ENCODE measurements at regions not wholly inside any gene's neighbourhood (a gene's known extent, or its start where the extent isn't known, plus 50 kb on each side); places are given as distances from the start of the nearest gene placed in this dataset.

- TF ChIP-seq, protein P1, sequence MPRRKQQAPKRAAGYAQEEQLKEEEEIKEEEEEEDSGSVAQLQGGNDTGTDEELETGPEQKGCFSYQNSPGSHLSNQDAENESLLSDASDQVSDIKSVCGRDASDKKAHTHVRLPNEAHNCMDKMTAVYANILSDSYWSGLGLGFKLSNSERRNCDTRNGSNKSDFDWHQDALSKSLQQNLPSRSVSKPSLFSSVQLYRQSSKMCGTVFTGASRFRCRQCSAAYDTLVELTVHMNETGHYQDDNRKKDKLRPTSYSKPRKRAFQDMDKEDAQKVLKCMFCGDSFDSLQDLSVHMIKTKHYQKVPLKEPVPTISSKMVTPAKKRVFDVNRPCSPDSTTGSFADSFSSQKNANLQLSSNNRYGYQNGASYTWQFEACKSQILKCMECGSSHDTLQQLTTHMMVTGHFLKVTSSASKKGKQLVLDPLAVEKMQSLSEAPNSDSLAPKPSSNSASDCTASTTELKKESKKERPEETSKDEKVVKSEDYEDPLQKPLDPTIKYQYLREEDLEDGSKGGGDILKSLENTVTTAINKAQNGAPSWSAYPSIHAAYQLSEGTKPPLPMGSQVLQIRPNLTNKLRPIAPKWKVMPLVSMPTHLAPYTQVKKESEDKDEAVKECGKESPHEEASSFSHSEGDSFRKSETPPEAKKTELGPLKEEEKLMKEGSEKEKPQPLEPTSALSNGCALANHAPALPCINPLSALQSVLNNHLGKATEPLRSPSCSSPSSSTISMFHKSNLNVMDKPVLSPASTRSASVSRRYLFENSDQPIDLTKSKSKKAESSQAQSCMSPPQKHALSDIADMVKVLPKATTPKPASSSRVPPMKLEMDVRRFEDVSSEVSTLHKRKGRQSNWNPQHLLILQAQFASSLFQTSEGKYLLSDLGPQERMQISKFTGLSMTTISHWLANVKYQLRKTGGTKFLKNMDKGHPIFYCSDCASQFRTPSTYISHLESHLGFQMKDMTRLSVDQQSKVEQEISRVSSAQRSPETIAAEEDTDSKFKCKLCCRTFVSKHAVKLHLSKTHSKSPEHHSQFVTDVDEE (CRISPR knock-in tag; IDR thresholded peaks at IDR 0.05) = no peak
- TF ChIP-seq, protein P2, sequence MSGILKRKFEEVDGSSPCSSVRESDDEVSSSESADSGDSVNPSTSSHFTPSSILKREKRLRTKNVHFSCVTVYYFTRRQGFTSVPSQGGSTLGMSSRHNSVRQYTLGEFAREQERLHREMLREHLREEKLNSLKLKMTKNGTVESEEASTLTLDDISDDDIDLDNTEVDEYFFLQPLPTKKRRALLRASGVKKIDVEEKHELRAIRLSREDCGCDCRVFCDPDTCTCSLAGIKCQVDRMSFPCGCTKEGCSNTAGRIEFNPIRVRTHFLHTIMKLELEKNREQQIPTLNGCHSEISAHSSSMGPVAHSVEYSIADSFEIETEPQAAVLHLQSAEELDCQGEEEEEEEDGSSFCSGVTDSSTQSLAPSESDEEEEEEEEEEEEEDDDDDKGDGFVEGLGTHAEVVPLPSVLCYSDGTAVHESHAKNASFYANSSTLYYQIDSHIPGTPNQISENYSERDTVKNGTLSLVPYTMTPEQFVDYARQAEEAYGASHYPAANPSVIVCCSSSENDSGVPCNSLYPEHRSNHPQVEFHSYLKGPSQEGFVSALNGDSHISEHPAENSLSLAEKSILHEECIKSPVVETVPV (CRISPR knock-in tag; IDR thresholded peaks at IDR 0.05) = no peak
- no peak for TF ChIP-seq ZNF70 (CRISPR knock-in tag; IDR thresholded peaks at IDR 0.05)
- no peak for TF ChIP-seq ESRRG (CRISPR knock-in tag; IDR thresholded peaks at IDR 0.05)
- TF ChIP-seq ARNTL (CRISPR knock-in tag; IDR thresholded peaks at IDR 0.05; ENCODE audit: borderline replicate concordance, low read depth) = no peak
These were observed 218.2 kb downstream of the SHOX2 start for GRCh38 chr3:157888040-157888439.
